ENCODE measurements at regions not wholly inside any gene's neighbourhood (a gene's known extent, or its start where the extent isn't known, plus 50 kb on each side); places are given as distances from the start of the nearest gene placed in this dataset.

DNA sequence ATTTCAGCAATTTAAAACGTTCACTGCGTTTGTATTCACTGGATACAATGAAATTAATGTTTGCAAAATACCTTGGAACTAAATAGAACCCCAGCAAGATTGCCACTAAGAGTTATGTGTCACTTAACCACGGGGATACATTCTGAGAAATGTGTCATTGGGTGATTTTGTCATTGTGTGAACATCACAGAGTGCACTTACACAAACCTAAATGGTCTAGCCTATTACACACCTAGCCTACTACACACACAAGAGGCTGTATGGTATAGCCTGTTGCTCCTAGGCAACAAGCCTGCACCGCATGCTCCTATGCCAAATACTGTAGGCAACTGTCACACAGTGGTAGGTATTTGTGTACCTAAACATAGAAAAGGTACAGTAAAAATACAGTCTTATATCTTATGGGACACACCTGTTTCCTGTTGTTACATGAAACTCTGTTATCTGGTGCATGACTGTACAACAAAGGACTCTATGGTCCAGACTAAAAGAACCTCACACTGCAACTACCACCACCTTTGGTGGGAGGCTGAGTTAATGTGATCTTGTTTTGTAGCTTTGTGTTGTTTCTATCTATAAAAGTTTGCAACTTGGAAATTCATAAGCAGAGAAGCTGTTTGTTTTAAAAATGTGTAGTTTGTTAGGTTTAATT, 92.2 kb upstream of the NTRK3 start:
- H3K4me3 ChIP-seq (ENCODE audit: low read depth, low read length), result no peak overlapping the region
- DNase-seq (ENCODE audit: low read depth), result no peak
- TF ChIP-seq, protein P1, sequence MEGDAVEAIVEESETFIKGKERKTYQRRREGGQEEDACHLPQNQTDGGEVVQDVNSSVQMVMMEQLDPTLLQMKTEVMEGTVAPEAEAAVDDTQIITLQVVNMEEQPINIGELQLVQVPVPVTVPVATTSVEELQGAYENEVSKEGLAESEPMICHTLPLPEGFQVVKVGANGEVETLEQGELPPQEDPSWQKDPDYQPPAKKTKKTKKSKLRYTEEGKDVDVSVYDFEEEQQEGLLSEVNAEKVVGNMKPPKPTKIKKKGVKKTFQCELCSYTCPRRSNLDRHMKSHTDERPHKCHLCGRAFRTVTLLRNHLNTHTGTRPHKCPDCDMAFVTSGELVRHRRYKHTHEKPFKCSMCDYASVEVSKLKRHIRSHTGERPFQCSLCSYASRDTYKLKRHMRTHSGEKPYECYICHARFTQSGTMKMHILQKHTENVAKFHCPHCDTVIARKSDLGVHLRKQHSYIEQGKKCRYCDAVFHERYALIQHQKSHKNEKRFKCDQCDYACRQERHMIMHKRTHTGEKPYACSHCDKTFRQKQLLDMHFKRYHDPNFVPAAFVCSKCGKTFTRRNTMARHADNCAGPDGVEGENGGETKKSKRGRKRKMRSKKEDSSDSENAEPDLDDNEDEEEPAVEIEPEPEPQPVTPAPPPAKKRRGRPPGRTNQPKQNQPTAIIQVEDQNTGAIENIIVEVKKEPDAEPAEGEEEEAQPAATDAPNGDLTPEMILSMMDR (IDR thresholded peaks at IDR 0.05; ENCODE audit: low read depth, low read length, missing control alignments), result no peak

DNA sequence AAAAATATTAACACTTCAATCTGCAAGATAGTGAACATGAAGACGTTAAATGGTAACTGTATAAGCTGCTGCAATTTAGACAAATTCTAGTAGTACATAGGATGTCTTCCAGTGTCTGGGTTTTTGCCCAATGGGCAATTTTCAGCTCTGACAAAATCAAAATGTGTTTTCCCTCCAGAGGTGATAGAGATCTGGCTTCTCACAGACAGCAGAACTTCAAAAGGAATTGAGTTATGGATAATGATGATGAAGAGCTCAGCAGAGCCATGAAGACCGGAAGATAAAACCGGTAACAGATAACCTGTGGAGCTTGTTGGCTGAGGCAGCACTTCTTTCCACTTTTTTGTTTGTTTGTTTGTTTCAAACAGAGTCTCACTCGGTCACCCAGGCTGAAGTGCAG, 89.4 kb upstream of the NTRK3 start:
- H3K4me3 ChIP-seq (ENCODE audit: low read depth, low read length), result no peak overlapping the region
- TF ChIP-seq, protein P1 (IDR thresholded peaks at IDR 0.05; ENCODE audit: low read depth, low read length, missing control alignments), result no peak
- DNase-seq (ENCODE audit: low read depth), result no peak

DNA sequence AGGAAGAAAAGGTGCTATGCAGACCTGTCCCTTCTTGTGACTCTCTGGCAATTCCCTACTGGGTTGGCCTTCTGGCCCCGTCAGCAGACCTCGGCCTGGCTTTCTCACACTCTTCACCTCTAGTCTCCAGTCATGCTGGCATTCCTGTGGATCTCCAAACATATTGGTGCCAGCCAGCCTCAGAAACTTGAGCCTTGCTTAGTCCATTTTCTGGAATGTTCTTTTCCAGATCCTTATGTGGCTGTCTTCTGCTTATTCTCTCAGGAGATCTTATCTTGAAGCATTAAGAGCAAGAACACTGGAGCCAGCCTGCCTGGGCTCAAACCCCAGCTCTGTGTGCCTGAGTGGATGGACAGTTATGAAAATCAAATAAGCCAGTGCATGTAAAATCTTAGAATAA, 88.2 kb upstream of the NTRK3 start:
- TF ChIP-seq, protein P1 (IDR thresholded peaks at IDR 0.05; ENCODE audit: low read depth, low read length, missing control alignments), result no peak
- DNase-seq (ENCODE audit: low read depth), result no peak
- H3K4me3 ChIP-seq (ENCODE audit: low read depth, low read length), result no peak overlapping the region

DNA sequence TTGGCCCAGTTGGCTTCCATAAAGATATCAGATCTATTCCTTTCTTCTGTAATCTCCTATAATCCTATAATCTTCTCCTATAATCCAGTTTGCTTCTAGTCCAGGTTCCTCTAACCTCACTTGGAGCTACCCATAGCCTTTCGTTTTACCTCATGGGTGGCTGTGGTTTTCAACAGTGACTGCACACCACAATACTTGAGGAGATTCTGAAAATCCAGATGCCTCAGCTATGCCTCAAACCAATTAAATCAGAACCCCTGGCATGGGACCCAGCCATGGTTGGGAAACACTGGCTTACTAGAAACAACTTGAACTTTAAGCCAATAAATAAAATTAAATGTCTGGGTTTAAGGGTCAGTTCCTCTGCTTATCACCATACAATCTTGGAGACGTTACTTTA, 86.1 kb upstream of the NTRK3 start:
- TF ChIP-seq, protein P1 (IDR thresholded peaks at IDR 0.05; ENCODE audit: low read depth, low read length, missing control alignments), result no peak

DNA sequence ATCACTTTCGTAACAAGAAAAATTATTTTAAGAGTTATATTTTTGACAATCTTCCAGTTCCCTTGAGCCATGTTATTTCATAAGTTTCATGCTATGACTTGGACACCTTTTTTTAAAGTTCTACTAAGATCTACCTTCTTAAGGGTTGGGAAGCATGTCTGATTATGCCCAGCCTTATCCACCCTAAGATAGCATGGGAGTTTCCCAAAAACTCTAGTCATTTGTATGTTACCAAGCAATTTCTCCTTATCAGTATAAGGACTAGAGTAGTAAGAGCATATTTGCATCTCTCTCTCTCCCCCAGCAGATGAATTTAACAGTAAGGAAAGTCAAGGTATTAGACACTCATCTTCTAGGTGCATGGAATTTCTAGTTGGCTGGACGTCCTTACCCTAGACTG, 85.1 kb upstream of the NTRK3 start:
- TF ChIP-seq, protein P1 (IDR thresholded peaks at IDR 0.05; ENCODE audit: low read depth, low read length, missing control alignments), result no peak

More for the DNA sequence above, 86.1 kb upstream of the NTRK3 start:
- DNase-seq (ENCODE audit: low read depth), result no peak
- no peak overlapping the region for H3K4me3 ChIP-seq (ENCODE audit: low read depth, low read length)

DNA sequence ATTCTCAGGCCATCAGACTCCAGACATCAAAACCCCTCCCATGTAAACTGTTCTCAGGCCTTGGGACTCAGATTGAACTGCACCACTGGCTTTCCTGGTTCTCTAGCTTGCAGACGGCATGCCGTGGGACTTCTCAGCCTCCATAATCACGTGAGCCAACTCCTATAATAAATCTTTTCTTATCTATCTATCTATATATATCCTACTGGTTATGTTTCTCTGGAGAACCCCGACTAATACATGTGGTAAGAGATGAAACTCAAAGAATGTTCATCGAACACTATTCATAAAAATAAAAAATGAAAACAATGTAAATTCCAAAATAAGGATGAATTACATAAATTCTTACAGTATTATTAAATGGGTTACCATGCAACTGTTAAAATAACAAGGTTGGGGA, 84.5 kb upstream of the NTRK3 start:
- DNase-seq (ENCODE audit: low read depth), result no peak
- TF ChIP-seq, protein P1 (IDR thresholded peaks at IDR 0.05; ENCODE audit: low read depth, low read length, missing control alignments), result no peak
- H3K4me3 ChIP-seq (ENCODE audit: low read depth, low read length), result no peak overlapping the region

More for the DNA sequence above, 85.1 kb upstream of the NTRK3 start:
- H3K4me3 ChIP-seq (ENCODE audit: low read depth, low read length), result no peak overlapping the region
- DNase-seq (ENCODE audit: low read depth), result no peak

DNA sequence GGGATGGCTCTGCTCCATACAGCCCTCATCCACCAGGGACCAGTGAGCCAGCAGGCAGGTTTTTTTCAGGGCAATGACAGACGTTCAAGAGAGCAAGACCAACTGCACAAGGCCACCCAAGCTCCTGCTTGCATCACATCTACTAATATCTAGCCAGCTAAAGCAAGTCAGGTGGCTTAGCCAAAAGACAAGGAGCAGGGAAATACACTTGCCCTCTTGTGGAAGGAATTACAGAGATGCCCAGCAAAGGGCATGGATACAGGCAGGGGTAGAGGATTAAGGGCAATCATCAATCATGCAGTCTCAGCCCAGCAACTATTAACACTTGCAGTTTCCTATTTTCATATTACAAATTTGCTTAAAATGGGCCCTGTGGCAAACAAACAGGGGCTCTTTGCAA, 81.5 kb upstream of the NTRK3 start:
- no peak overlapping the region for H3K4me3 ChIP-seq (ENCODE audit: low read depth, low read length)
- TF ChIP-seq, protein P1 (IDR thresholded peaks at IDR 0.05; ENCODE audit: low read depth, low read length, missing control alignments), result no peak
- DNase-seq (ENCODE audit: low read depth), result no peak

All from GM12864 (cell line).